SK-N-SH (cell line): ENCODE measurements at regions not wholly inside any gene's neighbourhood (a gene's known extent, or its start where the extent isn't known, plus 50 kb on each side); places are given as distances from the start of the nearest gene placed in this dataset.

Source experiments
- CTCF ChIA-PET: fragments of 300-600, 350-600 bp; formaldehyde crosslinking; extraction: SDS; loops from one replicate; lab custom pipeline; 2021; lab: Yijun Ruan, JAX
- POLR2A ChIA-PET: fragments of 350-600 bp; sonication (Branson Sonifier 250); formaldehyde crosslinking; extraction: SDS; loops from one replicate; lab custom pipeline; 2020; ENCODE audit warnings: antibody characterized with exemption, inconsistent platforms; lab: Yijun Ruan, JAX
- DNase-seq: peaks from one replicate; pipeline ENCODE4 v3.0.0; 2012
- H2AFZ ChIP-seq: fragments of 200-600 bp; sonication (generic); 2 replicates; pipeline ENCODE4 v1.8.1; 2016; ENCODE audit warnings: antibody characterized with exemption, mild to moderate bottlenecking, low read depth
- H3F3A ChIP-seq: fragments of 200-600 bp; sonication (generic); replicated peaks from 2 replicates; pipeline ENCODE3; 2016; ENCODE audit warnings: antibody characterized with exemption, mild to moderate bottlenecking; ENCODE audit not compliant: insufficient read depth
- H3K27ac ChIP-seq, 2 experiments: fragments of 200-500 bp in 1 of 2; fragments of 200-600 bp in 1 of 2; sonication (Bioruptor generic) in 1 of 2; sonication (generic), shearing (Covaris generic) in 1 of 2; 2 replicates each; pipeline versions ENCODE4 v1.5.1 to v1.6.1; 2014 to 2016; ENCODE audit warnings: low read depth in 2 of 2, inconsistent platforms in 1 of 2, low read length in 1 of 2, mild to moderate bottlenecking in 1 of 2, mixed read lengths in 1 of 2
- H3K27me3 ChIP-seq: fragments of 200-600 bp; sonication (generic), shearing (Covaris generic); 2 replicates; pipeline ENCODE4 v1.6.1; 2016; ENCODE audit warnings: mixed run types; ENCODE audit not compliant: insufficient read depth
- H3K36me3 ChIP-seq, 2 experiments: fragments of 200-500 bp in 1 of 2; fragments of 200-600 bp in 1 of 2; sonication (Bioruptor generic) in 1 of 2; sonication (generic) in 1 of 2; replicated peaks in 1 of 2; 2 replicates each; pipeline versions ENCODE3 to v1.5.1; 2014 to 2016; ENCODE audit warnings: low read length in 1 of 2, mild to moderate bottlenecking in 1 of 2; ENCODE audit not compliant: insufficient read depth in 2 of 2, control insufficient read depth in 1 of 2
- H3K4me1 ChIP-seq, 2 experiments: fragments of 200-500 bp in 1 of 2; fragments of 200-600 bp in 1 of 2; sonication (Bioruptor generic) in 1 of 2; sonication (generic), shearing (Covaris generic) in 1 of 2; 2 replicates each; pipeline versions ENCODE4 v1.5.1 to v1.6.1; 2014 to 2016; ENCODE audit warnings: low read depth in 1 of 2, low read length in 1 of 2, mixed run types in 1 of 2; ENCODE audit not compliant: insufficient read depth in 2 of 2, control insufficient read depth in 1 of 2
- H3K4me2 ChIP-seq: fragments of 200-600 bp; sonication (generic), shearing (Covaris generic); 2 replicates; pipeline ENCODE4 v1.6.1; 2017; ENCODE audit warnings: mixed run types
- H3K4me3 ChIP-seq, 2 experiments: fragments of 200-500 bp in 1 of 2; fragments of 200-600 bp in 1 of 2; sonication (Bioruptor generic) in 1 of 2; sonication (generic), shearing (Covaris generic) in 1 of 2; 2 replicates each; pipeline versions ENCODE4 v1.5.1 to v1.8.1; 2014 to 2016; ENCODE audit warnings: low read depth in 2 of 2, inconsistent platforms in 1 of 2, low read length in 1 of 2, mild to moderate bottlenecking in 1 of 2, mixed read lengths in 1 of 2, moderate library complexity in 1 of 2
- H3K79me2 ChIP-seq: fragments of 200-600 bp; sonication (generic); 2 replicates; pipeline ENCODE4 v1.8.1; 2017; ENCODE audit warnings: mild to moderate bottlenecking; ENCODE audit not compliant: insufficient read depth
- H3K9ac ChIP-seq: fragments of 200-600 bp; sonication (generic); 2 replicates; pipeline ENCODE4 v1.6.1; 2017; ENCODE audit warnings: mixed run types
- H3K9me2 ChIP-seq: fragments of 200-600 bp; sonication (generic); 2 replicates; pipeline ENCODE4 v1.6.1; 2017; ENCODE audit warnings: mixed run types
- H3K9me3 ChIP-seq: fragments of 200-600 bp; sonication (generic); 2 replicates; pipeline ENCODE4 v1.6.1; 2017; ENCODE audit warnings: mixed run types, mild to moderate bottlenecking, moderate library complexity
- H4K20me1 ChIP-seq: fragments of 200-600 bp; sonication (generic); 2 replicates; pipeline ENCODE4 v1.6.1; 2017; ENCODE audit warnings: mild to moderate bottlenecking, mixed run types; ENCODE audit not compliant: insufficient read depth
- EP300 ChIP-seq, 2 experiments: IDR thresholded peaks; 2 replicates each; pipeline versions ENCODE4 v1.4.0 to v1.6.1; 2012; ENCODE audit warnings: borderline replicate concordance in 1 of 2, low read depth in 1 of 2, low read length in 1 of 2
- FOXJ3 ChIP-seq: sonication (generic); formaldehyde crosslinking; IDR thresholded peaks from 2 replicates; pipeline ENCODE4 v1.5.1; 2020; ENCODE audit warnings: mild to moderate bottlenecking, missing genetic modification reagents
- GABPA ChIP-seq: IDR thresholded peaks from 2 replicates; pipeline ENCODE4 v1.4.0; 2012; ENCODE audit warnings: low read depth, mild to moderate bottlenecking
- MEF2A ChIP-seq: IDR thresholded peaks from 2 replicates; pipeline ENCODE4 v1.4.0; 2012; ENCODE audit warnings: low read depth, borderline replicate concordance
- NFIC ChIP-seq: IDR thresholded peaks from 2 replicates; pipeline ENCODE4 v1.4.0; 2012; ENCODE audit warnings: borderline replicate concordance
- NRF1 ChIP-seq: IDR thresholded peaks from 2 replicates; pipeline ENCODE4 v1.6.1; 2012; ENCODE audit warnings: low read depth, mild to moderate bottlenecking, low read length
- RAD21 ChIP-seq: IDR thresholded peaks from 2 replicates; pipeline ENCODE4 v1.6.1; 2012; ENCODE audit warnings: mild to moderate bottlenecking, low read length
- RCOR1 ChIP-seq: fragments of 150-350 bp; IDR thresholded peaks from 2 replicates; pipeline ENCODE4 v1.6.1; 2017; ENCODE audit warnings: antibody characterized with exemption, low read length
- SIN3A ChIP-seq: IDR thresholded peaks from 2 replicates; pipeline ENCODE4 v1.6.1; 2012; ENCODE audit warnings: low read depth, mild to moderate bottlenecking, low read length, moderate library complexity, borderline replicate concordance
- SMC3 ChIP-seq: IDR thresholded peaks from 2 replicates; pipeline ENCODE4 v1.6.1; 2012; ENCODE audit warnings: low read depth, low read length, improper control_type of control experiment
- TCF12 ChIP-seq: IDR thresholded peaks from 2 replicates; pipeline ENCODE4 v1.4.0; 2012
- WGBS: methylation state at CpG from one replicate; pipeline ENCODE4 v1.1.6; 2017; ENCODE audit warnings: low lambda C conversion rate; 5-methylcytosine and 5-hydroxymethylcytosine counted together
- TF ChIP-seq, protein P1 (sequence below): fragments of 150-350 bp; IDR thresholded peaks from 2 replicates; pipeline ENCODE4 v1.6.1; 2017; ENCODE audit warnings: antibody characterized with exemption, low read length, low read depth, borderline replicate concordance
- TF ChIP-seq, protein P2 (sequence below): IDR thresholded peaks from 2 replicates; pipeline ENCODE4; 2012
- TF ChIP-seq, protein P3 (sequence below): fragments of 150-350 bp; IDR thresholded peaks from 2 replicates; pipeline ENCODE4 v1.6.1; 2016; ENCODE audit warnings: mild to moderate bottlenecking, low read depth, low read length
- TF ChIP-seq, protein P4 (sequence below): IDR thresholded peaks from 2 replicates; pipeline ENCODE4 v1.4.0; 2012; ENCODE audit warnings: low read depth, borderline replicate concordance

DNA sequence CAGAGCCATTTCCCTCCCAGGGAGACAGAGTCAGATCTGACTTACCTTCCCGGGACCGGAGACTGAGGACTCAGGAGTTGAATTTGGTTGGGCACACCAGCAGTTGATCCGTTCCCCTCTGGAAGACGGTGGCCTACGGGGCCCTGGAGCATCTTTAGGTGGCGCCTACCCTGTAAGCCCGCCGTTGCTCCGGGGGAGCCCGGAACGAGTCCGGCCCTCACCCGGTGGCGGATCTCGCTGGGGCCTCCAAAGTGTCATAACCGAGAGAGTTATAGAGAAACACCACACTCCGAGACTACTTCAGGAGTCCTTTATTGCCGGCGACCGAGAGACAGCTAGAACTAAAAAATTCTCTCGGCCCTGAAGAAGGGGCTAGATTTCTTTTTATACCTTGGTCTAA, 182.8 kb upstream of the MBL2 start:
- TF ChIP-seq GABPA (no peak), MEF2A (no peak), RAD21 (no peak)
- TF ChIP-seq, protein P1, sequence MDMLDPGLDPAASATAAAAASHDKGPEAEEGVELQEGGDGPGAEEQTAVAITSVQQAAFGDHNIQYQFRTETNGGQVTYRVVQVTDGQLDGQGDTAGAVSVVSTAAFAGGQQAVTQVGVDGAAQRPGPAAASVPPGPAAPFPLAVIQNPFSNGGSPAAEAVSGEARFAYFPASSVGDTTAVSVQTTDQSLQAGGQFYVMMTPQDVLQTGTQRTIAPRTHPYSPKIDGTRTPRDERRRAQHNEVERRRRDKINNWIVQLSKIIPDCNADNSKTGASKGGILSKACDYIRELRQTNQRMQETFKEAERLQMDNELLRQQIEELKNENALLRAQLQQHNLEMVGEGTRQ, result no peak
- TF ChIP-seq, all 33 proteins: peak for 0
- DNase-seq, result no peak
- Histone ChIP-seq H3K4me1 (no peaks in the 10 kb centered on the region; a peak in 1 of 4 replicates), H3K4me3 (no peak overlapping the region), H3K79me2 (no peaks in the 10 kb centered on the region), H3K9me3 (no peaks in the 10 kb centered on the region), H3K36me3 (no peaks in the 10 kb centered on the region), H3K9me2 (no peaks in the 10 kb centered on the region), H4K20me1 (no peaks in the 10 kb centered on the region), H3K27me3 (no peaks in the 10 kb centered on the region), H2AFZ (no peak overlapping the region), H3K9ac (no peak overlapping the region), H3F3A (no peaks in the 10 kb centered on the region), H3K4me2 (no peak overlapping the region), H3K27ac (no peak overlapping the region)
- CTCF ChIA-PET, result no interaction called here
- WGBS, result 72% methylated on average over 11 of the region's 21 CpGs
- POLR2A ChIA-PET, result no interaction called here

DNA sequence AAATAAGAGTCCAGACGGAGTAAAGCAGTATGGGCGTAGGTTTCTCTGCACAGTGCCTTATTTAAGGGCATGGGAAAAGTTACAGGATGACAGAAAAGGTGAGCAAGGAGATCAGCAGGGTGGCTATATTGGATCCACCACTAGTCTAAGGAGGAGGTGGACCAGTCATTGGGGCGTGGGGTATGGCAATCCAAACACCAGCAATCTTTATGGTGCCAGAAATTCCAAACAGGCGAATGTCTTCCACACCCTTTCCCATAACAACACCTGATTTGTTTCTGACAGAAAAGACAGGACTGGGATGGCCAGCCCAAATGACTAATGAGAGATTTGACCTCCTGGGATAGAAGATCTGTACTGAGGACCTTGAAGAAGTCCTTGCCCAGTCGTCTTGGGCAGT, 181.8 kb upstream of the MBL2 start:
- ChIA-PET POLR2A (no interaction called here), CTCF (no interaction called here)
- Histone ChIP-seq H3K79me2 (no peaks in the 10 kb centered on the region), H3K4me1 (no peaks in the 10 kb centered on the region; a peak in 1 of 4 replicates), H3F3A (no peaks in the 10 kb centered on the region), H4K20me1 (no peaks in the 10 kb centered on the region), H3K4me3 (no peak overlapping the region), H2AFZ (no peak overlapping the region)
- TF ChIP-seq RCOR1, result no peak
- TF ChIP-seq TCF12, result no peak
- no peak for TF ChIP-seq EP300 (IDR thresholded peaks at IDR 0.05; ENCODE audit: borderline replicate concordance in 1 of 2, low read depth in 1 of 2, low read length in 1 of 2)
- no peak for TF ChIP-seq MEF2A
- TF ChIP-seq, protein P2, sequence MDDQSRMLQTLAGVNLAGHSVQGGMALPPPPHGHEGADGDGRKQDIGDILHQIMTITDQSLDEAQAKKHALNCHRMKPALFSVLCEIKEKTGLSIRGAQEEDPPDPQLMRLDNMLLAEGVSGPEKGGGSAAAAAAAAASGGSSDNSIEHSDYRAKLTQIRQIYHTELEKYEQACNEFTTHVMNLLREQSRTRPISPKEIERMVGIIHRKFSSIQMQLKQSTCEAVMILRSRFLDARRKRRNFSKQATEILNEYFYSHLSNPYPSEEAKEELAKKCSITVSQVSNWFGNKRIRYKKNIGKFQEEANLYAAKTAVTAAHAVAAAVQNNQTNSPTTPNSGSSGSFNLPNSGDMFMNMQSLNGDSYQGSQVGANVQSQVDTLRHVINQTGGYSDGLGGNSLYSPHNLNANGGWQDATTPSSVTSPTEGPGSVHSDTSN, result no peak
- TF ChIP-seq NFIC, result no peak
- TF ChIP-seq, protein P3, sequence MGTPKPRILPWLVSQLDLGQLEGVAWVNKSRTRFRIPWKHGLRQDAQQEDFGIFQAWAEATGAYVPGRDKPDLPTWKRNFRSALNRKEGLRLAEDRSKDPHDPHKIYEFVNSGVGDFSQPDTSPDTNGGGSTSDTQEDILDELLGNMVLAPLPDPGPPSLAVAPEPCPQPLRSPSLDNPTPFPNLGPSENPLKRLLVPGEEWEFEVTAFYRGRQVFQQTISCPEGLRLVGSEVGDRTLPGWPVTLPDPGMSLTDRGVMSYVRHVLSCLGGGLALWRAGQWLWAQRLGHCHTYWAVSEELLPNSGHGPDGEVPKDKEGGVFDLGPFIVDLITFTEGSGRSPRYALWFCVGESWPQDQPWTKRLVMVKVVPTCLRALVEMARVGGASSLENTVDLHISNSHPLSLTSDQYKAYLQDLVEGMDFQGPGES, result no peak
- no peak for TF ChIP-seq SMC3
- TF ChIP-seq, protein P1, result no peak
- no peak for TF ChIP-seq NRF1
- no peak for TF ChIP-seq FOXJ3 (CRISPR knock-in tag)
- no peak for TF ChIP-seq SIN3A
- TF ChIP-seq, protein P4, sequence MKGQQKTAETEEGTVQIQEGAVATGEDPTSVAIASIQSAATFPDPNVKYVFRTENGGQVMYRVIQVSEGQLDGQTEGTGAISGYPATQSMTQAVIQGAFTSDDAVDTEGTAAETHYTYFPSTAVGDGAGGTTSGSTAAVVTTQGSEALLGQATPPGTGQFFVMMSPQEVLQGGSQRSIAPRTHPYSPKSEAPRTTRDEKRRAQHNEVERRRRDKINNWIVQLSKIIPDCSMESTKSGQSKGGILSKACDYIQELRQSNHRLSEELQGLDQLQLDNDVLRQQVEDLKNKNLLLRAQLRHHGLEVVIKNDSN, result no peak
- TF ChIP-seq, all 33 proteins: peak for 0
- no peaks in the 10 kb centered on the region for H3K27me3 ChIP-seq
- no peak overlapping the region for H3K9ac ChIP-seq
- WGBS, result 57% methylated on average over 5 of the region's 5 CpGs
- no peak for DNase-seq
- H3K36me3 ChIP-seq, result no peaks in the 10 kb centered on the region
- no peak overlapping the region for H3K4me2 ChIP-seq
- no peaks in the 10 kb centered on the region for H3K9me3 ChIP-seq
- H3K9me2 ChIP-seq, result no peaks in the 10 kb centered on the region
- no peak overlapping the region for H3K27ac ChIP-seq
